ENCODE measurements at regions not wholly inside any gene's neighbourhood (a gene's known extent, or its start where the extent isn't known, plus 50 kb on each side); places are given as distances from the start of the nearest gene placed in this dataset.
"Not testable (repeated sequence)": the region's sequence is repeated elsewhere in the genome, so short reads cannot be mapped to it uniquely, and the experiment has no call there.

DNA sequence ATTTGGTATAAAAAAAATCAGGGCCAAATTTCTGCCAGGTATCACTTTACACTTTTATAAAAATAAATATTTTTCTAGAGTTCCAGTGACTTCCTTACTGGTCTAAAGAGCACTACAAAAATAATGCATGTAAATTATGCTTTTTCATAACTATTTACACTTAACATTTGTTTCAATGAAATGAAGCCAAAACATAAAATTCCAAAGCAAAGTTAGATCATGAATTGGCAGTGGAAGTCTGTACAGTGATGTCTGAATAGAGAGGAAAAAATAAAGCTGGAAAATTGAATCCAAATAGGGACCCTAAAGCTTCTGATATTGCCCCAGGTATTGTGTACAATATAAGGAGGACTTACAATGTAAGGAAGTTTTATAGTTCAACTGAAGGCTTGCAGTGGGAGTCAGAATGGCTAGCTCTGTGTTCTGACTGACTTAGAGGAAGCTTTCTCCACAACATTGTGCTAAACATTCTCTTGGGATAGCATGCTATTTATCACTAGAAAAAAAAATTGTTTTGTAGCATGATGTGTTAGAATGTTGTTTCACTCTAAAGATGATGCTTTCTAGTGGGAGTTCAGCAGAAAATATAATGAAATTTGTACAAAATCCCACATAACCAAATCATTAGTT lies 288.2 kb upstream of the UGT8 start:
- DNase-seq, result no peak

DNA sequence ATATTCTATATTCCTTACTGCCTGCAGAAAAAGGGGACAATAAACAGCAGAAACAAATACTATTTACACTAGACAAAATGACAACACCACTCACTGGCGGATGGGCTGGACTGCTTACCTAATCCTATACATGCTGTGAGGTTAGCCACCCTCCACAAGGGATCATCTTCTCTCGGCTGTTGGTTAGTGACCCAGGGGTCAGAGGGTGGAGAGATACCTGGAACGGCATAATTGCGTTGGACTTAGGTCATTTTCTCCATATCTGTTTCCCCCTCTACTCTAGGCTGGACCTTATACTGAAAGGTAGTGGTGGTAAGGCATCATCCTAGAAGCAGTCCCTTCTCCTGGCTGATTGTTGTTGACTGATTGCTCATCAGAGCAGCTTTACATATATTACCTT lies 286.8 kb upstream of the UGT8 start:
- no peak for DNase-seq

- no peak for DNase-seq
These were observed 286.3 kb upstream of the UGT8 start for GRCh38 chr4:114312338-114312737.

- DNase-seq, result no peak
These were observed 281.8 kb upstream of the UGT8 start for GRCh38 chr4:114316789-114317188.

- DNase-seq, result no peak
These were observed 281.0 kb upstream of the UGT8 start for GRCh38 chr4:114317564-114317963.

DNA sequence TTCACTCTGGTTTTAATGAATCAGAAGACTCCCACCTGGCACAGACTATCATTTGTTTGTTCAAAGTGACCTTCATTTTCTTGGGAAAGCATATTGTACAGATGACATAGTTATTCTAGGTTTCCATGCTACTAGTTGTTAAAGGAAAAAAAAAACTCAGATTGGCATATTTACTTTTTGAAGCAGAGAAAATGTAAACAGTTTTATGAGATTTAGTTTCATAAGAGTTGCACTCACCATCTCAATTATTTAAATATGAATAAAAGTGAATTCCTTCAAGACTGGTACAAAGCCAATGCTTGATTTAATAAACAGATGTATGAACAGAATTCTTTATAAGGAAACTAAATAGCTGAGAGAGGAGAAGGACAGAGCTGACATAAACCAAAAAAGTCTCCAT lies 280.3 kb upstream of the UGT8 start:
- no peak for DNase-seq

- no peak for DNase-seq
These were observed 278.5 kb upstream of the UGT8 start for GRCh38 chr4:114320126-114320525.

DNA sequence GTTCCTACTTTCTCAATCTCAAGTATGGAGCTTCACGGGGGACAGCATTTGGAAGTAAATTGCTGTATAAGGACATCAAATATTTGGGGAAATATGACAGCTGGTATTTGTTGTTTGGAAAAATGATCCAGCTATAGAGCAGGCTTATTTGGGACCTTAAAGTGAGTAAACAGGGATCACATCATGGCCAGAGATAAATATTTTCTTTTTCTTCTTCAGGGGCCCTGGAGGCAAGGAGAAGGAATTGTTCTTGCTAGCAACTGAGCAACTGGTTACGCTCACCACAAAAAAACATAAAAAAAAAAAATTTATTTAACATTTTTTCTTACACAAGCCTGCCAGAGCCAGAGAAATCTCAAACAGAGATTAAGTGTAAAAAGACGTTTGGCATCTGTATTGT lies 277.2 kb upstream of the UGT8 start:
- DNase-seq, result no peak

DNA sequence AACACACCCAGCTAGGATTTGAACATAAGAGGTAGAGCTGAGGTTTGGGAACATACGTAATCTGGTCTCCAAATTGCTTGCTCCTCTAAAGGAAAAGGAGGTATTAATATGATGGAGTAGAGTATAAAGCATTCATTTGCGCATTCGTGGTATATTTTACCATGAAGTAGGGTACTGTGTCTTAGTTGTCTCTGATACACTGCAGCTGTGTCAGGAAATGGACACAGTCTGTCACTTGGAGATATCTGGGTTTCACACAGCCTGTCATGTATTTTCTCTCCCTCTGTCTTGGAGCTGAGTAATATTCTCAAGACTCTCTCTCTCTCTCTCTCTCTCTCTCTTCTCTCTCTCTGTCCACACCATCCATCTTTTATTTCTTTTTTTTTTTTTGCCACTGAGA lies 274.8 kb upstream of the UGT8 start:
- DNase-seq, result no peak

- no peak for DNase-seq
These were observed 272.2 kb upstream of the UGT8 start for GRCh38 chr4:114326358-114326757.

DNA sequence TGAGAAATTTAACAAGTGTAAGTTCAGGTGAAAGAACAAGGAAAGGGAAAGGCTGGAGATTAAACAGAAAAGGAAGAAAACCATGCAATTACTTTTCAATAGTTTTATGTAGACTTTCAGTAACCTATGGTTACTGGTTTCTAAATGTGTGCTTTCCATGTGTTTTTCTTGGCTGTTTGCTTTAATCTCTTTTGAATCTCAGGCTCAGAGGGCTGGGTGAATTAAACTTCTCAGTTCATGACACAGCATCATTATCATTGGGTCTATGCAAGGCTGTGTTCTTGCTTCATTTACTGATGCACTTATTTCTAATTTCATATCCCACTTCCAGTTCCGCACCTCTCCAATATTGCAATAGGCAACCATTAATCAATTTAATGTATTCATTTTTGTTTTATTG lies 266.5 kb upstream of the UGT8 start:
- DNase-seq, result no peak

- DNase-seq, result not testable (repeated sequence)
These were observed 264.2 kb upstream of the UGT8 start for GRCh38 chr4:114334363-114334762.

DNA sequence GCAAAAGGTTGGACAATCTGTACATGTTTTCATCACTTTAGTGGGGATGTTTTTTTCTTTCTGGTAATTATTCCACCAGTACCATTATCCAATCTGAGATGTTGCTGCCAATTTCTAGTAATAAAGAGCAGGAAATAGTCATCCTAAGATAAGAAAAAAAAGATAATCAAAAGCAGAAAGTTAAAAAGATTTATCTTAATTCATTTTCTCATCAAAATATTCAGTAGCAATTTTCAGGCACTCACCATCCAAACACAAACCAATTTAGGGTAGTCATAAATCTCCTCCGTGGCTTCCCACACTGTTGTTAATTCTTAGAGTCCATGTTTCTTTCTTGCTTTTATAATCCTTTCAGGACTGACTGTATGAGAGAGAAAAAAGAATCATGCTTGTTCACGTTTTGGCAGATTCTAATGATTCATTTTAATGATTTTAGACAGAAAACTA lies 263.7 kb upstream of the UGT8 start:
- no peak for DNase-seq

DNA sequence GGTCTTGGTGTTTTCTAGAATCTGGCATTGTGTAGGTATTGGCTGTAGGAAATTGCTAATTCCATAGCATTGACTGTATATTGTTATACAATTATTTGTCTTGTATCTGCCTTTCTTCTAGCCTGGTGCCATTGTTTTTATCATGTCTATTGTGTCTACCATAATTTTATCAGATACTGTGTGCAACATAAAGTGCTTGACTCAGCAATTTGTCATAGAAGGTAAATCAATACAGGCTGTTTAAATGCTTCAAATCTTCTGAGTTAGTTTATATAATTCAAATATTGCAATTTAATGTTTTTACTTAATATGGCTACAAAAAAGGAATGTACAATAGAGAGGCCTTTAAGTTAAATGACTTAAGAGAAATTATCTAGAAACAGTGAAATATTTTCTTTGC lies 263.3 kb upstream of the UGT8 start:
- DNase-seq, result no peak

GRCh38 chr4:114343015-114343414 lies 255.6 kb upstream of the UGT8 start:
- no peak for DNase-seq

DNA sequence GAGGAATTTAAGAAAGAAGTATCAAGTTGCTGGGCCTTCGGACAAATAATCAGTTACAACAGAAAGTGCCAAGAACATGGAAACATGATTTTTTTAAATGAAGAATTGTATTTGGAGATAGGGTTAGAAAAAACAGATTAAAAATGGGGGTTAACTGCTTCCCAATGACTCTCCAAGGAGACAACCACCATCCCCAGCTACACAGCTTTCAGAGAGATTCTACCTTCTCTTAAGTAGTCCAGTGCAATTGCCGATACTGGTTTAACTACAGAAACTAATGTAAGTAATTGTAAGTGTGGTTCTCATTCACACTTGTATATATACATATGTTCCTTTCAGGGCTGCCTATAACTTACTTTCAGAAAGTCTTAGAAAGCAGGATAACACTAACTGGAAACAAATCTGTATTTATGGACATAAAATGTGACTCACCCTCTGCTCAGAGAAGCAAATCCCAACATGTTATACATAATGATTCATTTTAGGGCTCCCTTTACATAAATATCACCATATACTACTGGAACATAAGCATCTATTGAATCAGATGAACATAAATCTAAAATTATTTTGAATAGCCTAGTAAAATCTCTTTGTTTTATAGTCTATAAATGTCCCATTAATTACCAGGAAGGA lies 248.9 kb upstream of the UGT8 start:
- no peak for DNase-seq

DNA sequence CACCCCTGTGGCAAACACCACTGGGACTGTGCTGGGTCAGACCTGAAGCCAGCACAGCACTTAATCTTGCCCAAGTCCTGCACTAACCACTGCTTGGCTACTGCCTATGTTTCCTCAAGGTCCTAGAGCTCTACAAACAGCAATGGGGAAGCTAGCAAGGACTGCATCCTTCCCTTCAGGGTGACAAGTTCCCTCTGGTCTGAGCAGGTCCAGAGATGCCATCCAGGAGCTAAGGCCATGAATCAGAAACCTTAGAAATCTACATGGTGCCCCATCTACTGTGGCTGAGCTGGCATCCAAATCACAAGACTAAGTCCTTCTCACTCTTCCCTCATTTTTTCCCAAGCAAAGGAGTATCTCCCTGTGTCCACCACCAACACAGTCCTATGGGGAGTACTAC lies 239.7 kb upstream of the UGT8 start:
- DNase-seq, result no peak

DNA sequence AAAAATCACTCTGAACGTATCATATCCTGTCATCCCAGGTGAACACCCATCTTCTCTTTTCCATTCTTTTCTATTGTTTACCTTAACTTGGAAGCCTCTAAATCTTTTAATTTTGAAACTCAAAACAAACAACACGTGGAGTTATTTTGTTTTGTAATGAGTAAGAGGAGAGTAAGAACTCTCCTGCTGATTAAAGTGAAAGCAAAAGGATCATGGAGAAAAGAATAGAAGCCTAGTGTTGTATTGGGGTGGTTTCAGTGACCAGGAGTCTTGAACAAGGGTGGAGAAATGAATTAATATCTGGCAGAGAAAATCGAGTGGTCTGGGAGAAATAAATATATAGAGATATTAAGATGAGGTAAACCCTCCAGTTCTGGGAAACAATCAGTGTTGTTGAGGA lies 237.4 kb upstream of the UGT8 start:
- DNase-seq, result no peak

DNA sequence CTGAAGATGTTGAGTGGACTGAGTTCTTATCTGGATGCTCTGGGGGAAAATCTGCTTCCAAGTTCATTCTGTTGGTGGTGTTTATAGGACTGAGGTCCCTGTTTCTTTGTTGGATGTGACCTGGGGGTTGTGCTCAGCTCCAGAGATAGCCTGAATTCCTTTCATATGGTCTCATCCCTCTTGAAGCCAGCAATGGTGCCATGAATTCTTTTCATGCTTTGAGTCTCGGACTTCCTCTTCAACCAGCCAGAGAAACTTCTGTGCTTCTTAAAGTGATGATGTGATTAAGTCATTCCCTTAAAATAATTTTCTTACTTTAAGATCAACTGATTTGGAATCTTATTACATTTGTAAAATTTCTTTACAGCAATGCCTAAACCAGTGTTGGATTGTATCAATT lies 233.8 kb upstream of the UGT8 start:
- DNase-seq, result no peak

DNA sequence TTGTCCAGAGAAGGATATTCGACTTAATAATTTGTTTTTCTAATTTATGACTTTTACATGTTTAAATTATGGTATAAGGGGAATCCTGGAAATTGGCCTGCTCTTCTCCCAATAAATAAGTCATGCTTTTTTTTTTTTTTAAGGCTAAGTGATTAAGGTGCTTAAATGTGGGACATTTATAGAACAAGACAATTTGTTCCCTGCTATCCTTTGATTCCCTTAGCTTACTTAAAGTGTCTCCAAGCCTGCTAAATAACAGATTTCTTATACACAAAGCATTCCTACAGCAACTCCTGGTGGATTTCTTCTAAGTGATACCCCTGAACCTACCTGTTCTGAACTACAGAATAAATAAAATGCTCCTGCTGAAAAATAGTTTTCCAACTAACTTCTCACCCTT lies 233.0 kb upstream of the UGT8 start:
- DNase-seq, result no peak

DNA sequence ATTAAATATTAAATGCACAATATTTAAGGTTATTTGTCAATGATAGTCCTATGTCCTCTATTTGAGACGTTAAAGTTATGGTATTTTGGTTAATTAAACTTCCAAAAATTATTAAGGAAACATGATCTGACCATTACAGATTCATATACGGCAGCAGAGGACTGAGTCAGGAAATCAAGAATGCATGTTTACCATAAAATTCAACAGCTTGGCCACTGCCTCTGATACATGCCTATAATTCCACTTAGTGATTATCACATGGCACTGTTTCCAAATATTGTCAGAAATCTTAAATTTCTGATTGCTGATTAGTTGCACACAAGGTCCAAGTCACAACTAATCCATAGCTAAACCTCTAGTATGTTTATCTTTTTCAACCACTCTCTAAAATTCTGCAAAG lies 232.2 kb upstream of the UGT8 start:
- no peak for DNase-seq

- no peak for DNase-seq
These were observed 229.9 kb upstream of the UGT8 start for GRCh38 chr4:114368751-114369150.

DNA sequence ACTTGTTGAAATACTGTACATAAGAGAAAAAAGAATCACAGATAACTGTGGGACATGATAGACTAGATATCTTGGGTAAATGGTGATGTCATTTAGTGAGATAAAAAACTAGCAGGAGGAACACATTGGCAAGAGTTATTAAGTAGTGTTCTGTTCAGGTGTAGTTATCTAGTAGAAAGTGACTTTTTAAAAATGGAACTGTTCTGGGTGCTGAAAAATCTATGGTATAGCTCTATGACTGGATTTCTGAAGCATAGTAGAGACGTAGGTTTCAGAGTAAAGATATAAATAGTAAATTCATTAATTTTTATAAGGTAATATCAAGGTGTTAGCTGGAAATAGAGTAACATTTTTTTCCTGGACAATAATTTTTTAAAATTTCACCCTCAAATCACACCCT lies 225.1 kb upstream of the UGT8 start:
- no peak for DNase-seq

DNA sequence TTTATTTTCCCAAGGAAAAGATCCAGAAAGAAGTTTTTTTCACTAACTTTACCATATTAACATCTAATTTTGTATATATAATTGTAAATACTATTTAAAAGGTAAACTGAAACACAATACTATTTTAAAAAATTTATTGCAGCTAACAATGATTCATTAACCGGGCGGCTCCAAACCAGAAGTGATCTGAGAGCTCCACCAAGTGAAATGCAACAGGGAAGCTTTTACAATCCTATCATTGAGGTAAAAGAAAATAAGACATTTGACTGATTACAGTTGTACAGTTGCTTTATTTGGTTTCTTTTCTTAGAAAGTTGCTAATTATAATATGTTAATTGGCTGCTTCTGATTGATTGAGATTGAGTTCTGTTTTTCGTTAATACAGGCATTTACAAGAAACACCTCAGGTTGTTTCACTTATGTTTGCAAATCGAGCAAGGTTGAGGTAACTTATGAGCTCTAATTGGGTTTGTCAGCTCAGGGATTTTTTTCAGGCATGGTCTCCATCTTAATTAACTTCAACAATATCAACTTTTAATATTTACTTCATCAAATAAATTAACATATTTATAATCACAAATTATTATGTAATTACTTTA lies 220.2 kb upstream of the UGT8 start:
- DNase-seq, result no peak

- DNase-seq, result no peak
These were observed 215.5 kb upstream of the UGT8 start for GRCh38 chr4:114383067-114383466.

All from activated CD8-positive, alpha-beta memory T cell treated with anti-CD3 and anti-CD28 coated beads for 24 hours (primary cell).